HepG2 (cell line): ENCODE measurements at regions not wholly inside any gene's neighbourhood (a gene's known extent, or its start where the extent isn't known, plus 50 kb on each side); places are given as distances from the start of the nearest gene placed in this dataset.
A peak's percentile ranks its signal among the peaks of the same experiment; 100 is the strongest.

Experiments used
- CEBPB ChIP-seq: IDR thresholded peaks from 2 replicates; pipeline ENCODE4 v1.6.1; 2011; ENCODE audit warnings: low read depth, low read length, improper control_type of control experiment, borderline replicate concordance
- HNF4G ChIP-seq, 2 experiments: sonication (generic) in 1 of 2; formaldehyde crosslinking in 1 of 2; IDR thresholded peaks; 2 replicates each; pipeline versions ENCODE4 v1.4.0 to v1.6.1; 2011 to 2020; ENCODE audit warnings: borderline replicate concordance in 2 of 2, low read depth in 2 of 2, mild to moderate bottlenecking in 2 of 2, low read length in 1 of 2, missing genetic modification reagents in 1 of 2, moderate library complexity in 1 of 2
- KDM6A ChIP-seq: IDR thresholded peaks from 2 replicates; pipeline ENCODE4 v1.6.1; 2016; ENCODE audit warnings: low read depth
- MAFK ChIP-seq, 2 experiments: IDR thresholded peaks in 1 of 2; conservative IDR thresholded peaks in 1 of 2; 2 replicates each; pipeline ENCODE4 v1.6.1; 2011; ENCODE audit warnings: improper control_type of control experiment in 2 of 2, low read length in 2 of 2
- SKI ChIP-seq: fragments of 450-650 bp; IDR thresholded peaks from one replicate; pipeline ENCODE4 v1.6.1; 2018; ENCODE audit warnings: mild to moderate bottlenecking; ENCODE audit not compliant: partially characterized antibody
- SOX5 ChIP-seq: IDR thresholded peaks from 2 replicates; pipeline ENCODE4 v1.6.1; 2016; ENCODE audit warnings: borderline replicate concordance
- TFE3 ChIP-seq: IDR thresholded peaks from 2 replicates; pipeline ENCODE4 v1.6.1; 2016
- ZNF10 ChIP-seq: sonication (generic); formaldehyde crosslinking; IDR thresholded peaks from 2 replicates; pipeline ENCODE4 v1.4.0; 2020; ENCODE audit warnings: mild to moderate bottlenecking, low read depth, missing genetic modification reagents, borderline replicate concordance
- ZNF331 ChIP-seq: sonication (generic); formaldehyde crosslinking; IDR thresholded peaks from 2 replicates; pipeline ENCODE4 v1.4.0; 2020; ENCODE audit warnings: missing genetic modification reagents
- ZNF558 ChIP-seq: sonication (generic); formaldehyde crosslinking; IDR thresholded peaks from 2 replicates; pipeline ENCODE4 v1.9.0; 2022; ENCODE audit warnings: mild to moderate bottlenecking, missing genetic modification reagents, borderline replicate concordance
- TF ChIP-seq, protein P1 (sequence below): IDR thresholded peaks from 2 replicates; pipeline ENCODE4 v1.6.1; 2012; ENCODE audit warnings: low read depth, low read length, improper control_type of control experiment
- TF ChIP-seq, protein P2 (sequence below): IDR thresholded peaks from 2 replicates; pipeline ENCODE4 v1.4.0; 2020; ENCODE audit warnings: mild to moderate bottlenecking, missing genetic modification reagents
- TF ChIP-seq, protein P3 (sequence below): sonication (generic); formaldehyde crosslinking; IDR thresholded peaks from 2 replicates; pipeline ENCODE4 v1.9.0; 2021; ENCODE audit warnings: missing genetic modification reagents, mild to moderate bottlenecking, borderline replicate concordance
- TF ChIP-seq, protein P4 (sequence below): IDR thresholded peaks from 2 replicates; pipeline ENCODE4 v1.6.1; 2018; ENCODE audit warnings: missing genetic modification reagents, mild to moderate bottlenecking, missing compliant biosample characterization

GRCh38 chr16:72677662-72678447, 370.1 kb downstream of the ZFHX3 start (continued):
- peak; percentile 57 for TF ChIP-seq HNF4G (IDR thresholded peaks at IDR 0.05; ENCODE audit: borderline replicate concordance, low read depth, low read length)
- TF ChIP-seq HNF4G (CRISPR knock-in tag; IDR thresholded peaks at IDR 0.05; ENCODE audit: borderline replicate concordance, low read depth), result no peak
- TF ChIP-seq, protein P1, sequence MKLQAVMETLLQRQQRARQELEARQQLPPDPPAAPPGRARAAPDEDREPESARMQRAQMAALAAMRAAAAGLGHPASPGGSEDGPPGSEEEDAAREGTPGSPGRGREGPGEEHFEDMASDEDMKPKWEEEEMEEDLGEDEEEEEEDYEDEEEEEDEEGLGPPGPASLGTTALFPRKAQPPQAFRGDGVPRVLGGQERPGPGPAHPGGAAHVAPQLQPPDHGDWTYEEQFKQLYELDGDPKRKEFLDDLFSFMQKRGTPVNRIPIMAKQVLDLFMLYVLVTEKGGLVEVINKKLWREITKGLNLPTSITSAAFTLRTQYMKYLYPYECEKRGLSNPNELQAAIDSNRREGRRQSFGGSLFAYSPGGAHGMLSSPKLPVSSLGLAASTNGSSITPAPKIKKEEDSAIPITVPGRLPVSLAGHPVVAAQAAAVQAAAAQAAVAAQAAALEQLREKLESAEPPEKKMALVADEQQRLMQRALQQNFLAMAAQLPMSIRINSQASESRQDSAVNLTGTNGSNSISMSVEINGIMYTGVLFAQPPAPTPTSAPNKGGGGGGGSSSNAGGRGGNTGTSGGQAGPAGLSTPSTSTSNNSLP, result peak; percentile 95
- TF ChIP-seq, protein P2, sequence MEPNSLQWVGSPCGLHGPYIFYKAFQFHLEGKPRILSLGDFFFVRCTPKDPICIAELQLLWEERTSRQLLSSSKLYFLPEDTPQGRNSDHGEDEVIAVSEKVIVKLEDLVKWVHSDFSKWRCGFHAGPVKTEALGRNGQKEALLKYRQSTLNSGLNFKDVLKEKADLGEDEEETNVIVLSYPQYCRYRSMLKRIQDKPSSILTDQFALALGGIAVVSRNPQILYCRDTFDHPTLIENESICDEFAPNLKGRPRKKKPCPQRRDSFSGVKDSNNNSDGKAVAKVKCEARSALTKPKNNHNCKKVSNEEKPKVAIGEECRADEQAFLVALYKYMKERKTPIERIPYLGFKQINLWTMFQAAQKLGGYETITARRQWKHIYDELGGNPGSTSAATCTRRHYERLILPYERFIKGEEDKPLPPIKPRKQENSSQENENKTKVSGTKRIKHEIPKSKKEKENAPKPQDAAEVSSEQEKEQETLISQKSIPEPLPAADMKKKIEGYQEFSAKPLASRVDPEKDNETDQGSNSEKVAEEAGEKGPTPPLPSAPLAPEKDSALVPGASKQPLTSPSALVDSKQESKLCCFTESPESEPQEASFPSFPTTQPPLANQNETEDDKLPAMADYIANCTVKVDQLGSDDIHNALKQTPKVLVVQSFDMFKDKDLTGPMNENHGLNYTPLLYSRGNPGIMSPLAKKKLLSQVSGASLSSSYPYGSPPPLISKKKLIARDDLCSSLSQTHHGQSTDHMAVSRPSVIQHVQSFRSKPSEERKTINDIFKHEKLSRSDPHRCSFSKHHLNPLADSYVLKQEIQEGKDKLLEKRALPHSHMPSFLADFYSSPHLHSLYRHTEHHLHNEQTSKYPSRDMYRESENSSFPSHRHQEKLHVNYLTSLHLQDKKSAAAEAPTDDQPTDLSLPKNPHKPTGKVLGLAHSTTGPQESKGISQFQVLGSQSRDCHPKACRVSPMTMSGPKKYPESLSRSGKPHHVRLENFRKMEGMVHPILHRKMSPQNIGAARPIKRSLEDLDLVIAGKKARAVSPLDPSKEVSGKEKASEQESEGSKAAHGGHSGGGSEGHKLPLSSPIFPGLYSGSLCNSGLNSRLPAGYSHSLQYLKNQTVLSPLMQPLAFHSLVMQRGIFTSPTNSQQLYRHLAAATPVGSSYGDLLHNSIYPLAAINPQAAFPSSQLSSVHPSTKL, result peak; percentile 94
- TF ChIP-seq, protein P3, sequence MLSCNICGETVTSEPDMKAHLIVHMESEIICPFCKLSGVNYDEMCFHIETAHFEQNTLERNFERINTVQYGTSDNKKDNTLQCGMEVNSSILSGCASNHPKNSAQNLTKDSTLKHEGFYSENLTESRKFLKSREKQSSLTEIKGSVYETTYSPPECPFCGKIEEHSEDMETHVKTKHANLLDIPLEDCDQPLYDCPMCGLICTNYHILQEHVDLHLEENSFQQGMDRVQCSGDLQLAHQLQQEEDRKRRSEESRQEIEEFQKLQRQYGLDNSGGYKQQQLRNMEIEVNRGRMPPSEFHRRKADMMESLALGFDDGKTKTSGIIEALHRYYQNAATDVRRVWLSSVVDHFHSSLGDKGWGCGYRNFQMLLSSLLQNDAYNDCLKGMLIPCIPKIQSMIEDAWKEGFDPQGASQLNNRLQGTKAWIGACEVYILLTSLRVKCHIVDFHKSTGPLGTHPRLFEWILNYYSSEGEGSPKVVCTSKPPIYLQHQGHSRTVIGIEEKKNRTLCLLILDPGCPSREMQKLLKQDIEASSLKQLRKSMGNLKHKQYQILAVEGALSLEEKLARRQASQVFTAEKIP, result no peak
- peak; percentile 30 for TF ChIP-seq SKI
- peak; percentile 86 for TF ChIP-seq CEBPB
- TF ChIP-seq ZNF331 (CRISPR knock-in tag), result 0 out of 2 replicates have a peak, but pooled peaks have one; percentile 15
- TF ChIP-seq ZNF10 (CRISPR knock-in tag), result no peak
- TF ChIP-seq, protein P4, sequence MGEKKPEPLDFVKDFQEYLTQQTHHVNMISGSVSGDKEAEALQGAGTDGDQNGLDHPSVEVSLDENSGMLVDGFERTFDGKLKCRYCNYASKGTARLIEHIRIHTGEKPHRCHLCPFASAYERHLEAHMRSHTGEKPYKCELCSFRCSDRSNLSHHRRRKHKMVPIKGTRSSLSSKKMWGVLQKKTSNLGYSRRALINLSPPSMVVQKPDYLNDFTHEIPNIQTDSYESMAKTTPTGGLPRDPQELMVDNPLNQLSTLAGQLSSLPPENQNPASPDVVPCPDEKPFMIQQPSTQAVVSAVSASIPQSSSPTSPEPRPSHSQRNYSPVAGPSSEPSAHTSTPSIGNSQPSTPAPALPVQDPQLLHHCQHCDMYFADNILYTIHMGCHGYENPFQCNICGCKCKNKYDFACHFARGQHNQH (CRISPR knock-in tag), result peak; percentile 21; the same call in 1 of the 2 replicates
- peak; percentile 49; the same call in 1 of the 2 replicates for TF ChIP-seq KDM6A (CRISPR knock-in tag)
- TF ChIP-seq TFE3 (CRISPR knock-in tag), result peak; percentile 94
- TF ChIP-seq MAFK (conservative IDR thresholded peaks at IDR 0.05 in 1 of 2, IDR thresholded peaks at IDR 0.05 in 1 of 2; ENCODE audit: low read length in 2 of 2), result peak; percentile 74 to 78
- peak; percentile 92 for TF ChIP-seq SOX5
- TF ChIP-seq ZNF558, result no peak
